HCEC 1CT (cell line): ENCODE measurements at regions not wholly inside any gene's neighbourhood (a gene's known extent, or its start where the extent isn't known, plus 50 kb on each side); places are given as distances from the start of the nearest gene placed in this dataset.
"Not testable (repeated sequence)": the region's sequence is repeated elsewhere in the genome, so short reads cannot be mapped to it uniquely, and the experiment has no call there.

Experiments used
- DNase-seq: peaks from one replicate; pipeline ENCODE4 v3.0.0-alpha.2; 2017

DNA sequence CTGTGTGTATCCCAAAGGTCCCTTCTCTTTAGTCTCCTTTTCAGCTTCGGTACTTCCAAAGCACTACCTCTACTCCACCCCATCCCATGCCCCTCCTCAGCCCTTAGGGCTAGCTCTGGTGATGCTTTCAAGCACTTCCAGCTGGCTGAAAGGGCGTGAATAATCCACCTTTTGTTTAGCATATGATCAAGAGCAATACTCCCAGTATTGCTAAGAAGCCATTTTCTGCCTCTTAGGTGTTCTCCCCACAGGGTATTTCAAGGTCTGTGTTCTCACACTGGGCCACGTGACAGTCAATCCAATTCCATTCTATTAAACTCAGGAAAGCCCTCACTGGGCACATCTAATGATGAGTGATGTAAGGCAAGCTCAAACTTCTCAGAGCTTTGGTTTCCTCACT, 298.5 kb upstream of the PROX1 start:
- no peak for DNase-seq

DNA sequence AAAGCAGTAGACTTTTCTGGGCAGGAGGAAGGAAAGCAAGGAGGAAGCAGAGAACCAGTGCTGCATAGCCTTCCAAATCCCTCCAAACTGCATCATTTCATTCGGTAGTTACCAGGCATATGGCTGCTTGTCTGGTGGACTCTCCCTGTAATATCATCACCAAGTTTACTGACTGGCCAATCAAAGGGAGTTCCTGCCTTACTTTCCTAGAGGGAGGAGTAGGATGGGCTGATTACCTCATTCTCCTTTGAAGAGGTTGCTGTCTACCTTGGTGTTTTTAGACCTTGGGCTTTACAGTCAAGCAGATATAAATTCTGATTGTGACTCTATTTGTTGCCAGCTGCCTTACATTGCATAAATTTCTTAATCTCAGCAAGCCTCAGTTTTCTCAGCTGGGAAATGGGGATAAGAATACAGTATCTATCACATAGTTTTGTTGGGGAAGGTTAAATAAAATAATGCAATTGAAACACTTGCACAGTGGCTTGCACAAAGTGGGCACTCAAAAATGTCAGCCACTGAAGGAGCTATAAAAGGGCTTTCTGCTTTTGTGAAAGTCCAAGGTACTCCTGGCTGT, 297.3 kb upstream of the PROX1 start:
- no peak for DNase-seq

- no peak for DNase-seq
These were observed 295.5 kb upstream of the PROX1 start for GRCh38 chr1:213692321-213692720.

DNA sequence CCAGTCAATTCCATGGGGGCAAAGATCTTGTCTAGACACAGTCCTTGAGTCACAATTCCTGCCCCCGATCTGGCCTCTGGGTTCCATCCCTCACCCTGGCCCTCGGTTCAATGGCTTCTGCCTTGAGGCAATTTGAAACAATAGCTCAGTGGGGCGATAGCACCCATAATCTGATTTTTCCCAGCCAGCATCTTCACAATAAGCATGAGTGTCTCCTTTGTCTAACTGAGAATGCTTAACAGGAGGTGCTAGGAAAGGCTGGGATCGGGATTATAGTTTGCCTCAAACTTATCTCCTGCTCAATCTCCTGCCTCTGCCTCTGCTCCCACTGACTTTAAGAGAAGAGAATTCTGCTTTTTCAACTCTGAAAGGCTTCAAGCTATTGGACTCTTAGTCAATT, 293.9 kb upstream of the PROX1 start:
- no peak for DNase-seq

DNA sequence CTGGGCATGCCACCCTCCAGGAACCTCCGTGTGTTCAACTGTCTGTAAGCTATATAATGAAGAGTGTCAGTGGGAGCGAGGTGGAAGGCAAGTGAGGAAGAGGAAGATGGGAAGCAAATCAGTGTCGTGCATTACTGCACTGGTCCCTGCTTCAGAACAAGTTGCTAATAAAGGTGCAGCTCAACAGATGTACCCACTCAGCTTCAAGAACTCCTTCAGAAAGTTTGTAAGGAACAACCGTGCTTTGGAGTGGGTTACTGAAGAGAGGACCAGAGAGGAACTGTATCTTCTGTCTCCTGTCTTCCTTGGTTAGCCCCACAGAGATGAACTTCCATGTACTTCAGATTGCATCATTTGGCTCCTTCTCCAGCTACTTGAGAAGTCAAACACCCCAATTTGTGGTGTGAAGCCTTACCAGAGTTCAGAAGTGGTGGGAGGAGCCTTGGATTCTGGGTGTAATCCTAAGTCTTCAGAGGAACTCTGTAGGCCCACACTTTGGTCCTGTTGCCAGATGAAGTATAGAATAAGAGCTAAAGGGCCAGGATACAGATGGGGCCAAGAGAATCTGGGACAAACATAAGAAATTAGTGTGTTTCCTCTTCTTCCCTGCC, 290.5 kb upstream of the PROX1 start:
- DNase-seq = no peak

GRCh38 chr1:213698092-213698702, 289.6 kb upstream of the PROX1 start:
- DNase-seq = no peak

DNA sequence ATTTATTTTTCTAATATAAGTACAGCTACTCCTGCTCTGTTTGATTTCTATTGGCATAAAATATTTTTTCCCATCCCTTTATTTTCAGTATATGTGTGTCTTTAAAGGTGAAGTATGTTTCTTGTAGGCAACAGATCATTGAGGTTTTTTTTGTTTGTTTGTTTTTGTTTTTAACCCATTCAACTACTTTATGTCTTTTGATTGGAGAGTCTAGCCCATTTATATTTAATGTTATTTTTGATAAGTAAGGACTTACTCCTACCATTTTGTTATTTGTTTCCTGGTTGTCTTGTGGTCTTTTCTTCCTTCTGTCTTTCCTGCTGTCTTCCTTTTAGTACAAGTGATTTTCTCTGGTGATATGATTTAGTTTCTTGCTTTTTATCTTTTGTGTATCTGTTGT, 285.1 kb upstream of the PROX1 start:
- no peak for DNase-seq

DNA sequence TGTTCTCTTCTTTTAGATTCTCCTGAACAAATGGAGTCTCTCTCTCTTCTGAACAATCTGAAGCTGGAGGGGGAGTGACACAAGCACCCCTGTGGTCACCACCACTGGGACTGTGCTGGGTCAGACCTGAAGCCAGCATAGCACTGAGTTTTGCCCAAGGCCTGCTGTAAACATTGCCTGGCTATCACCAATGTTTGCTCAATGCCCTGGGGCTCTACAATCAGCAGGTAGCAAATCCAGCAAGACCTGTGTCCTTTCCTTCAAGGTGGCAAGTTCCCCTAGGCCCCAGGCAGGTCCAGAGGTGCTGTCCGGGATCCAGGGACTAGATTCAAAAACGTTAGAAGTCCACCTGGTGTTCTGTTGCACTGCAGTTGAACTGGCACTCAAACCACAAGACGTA, 282.8 kb upstream of the PROX1 start:
- DNase-seq = no peak

DNA sequence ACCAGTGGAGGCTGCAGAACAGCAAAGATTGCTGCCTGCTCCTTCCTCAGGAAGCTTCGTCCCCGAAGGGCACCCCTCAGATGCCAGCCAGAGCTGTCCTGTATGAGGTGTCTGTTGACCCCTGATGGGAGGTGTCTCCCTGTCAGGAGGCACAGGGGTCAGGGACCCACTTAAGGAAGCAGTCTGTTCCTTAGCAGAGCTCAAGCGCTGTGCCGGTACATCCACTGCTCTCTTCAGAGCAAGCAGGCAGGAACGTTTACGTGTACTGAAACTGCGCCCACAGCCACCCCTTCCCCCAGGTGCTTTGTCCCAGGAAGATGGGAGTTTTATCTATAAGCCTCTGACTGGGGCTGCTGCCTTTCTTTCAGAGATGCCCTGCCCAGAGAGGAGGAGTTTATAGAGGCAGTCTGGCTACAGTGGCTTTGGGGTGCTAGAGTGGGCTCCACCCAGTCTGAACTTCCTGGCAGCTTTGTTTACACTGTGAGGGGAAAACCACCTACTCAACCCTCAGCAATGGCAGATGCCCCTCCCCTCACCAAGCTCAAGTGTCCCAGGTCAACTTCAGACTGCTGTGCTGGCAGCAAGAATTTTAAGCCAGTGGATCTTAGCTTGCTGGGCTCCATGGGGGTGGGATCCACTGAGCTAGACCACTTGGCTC, 275.8 kb upstream of the PROX1 start:
- DNase-seq = not testable (repeated sequence)

- no peak for DNase-seq
These were observed 273.1 kb upstream of the PROX1 start for GRCh38 chr1:213714645-213715044.

- no peak for DNase-seq
These were observed 272.6 kb upstream of the PROX1 start for GRCh38 chr1:213715182-213715581.

DNA sequence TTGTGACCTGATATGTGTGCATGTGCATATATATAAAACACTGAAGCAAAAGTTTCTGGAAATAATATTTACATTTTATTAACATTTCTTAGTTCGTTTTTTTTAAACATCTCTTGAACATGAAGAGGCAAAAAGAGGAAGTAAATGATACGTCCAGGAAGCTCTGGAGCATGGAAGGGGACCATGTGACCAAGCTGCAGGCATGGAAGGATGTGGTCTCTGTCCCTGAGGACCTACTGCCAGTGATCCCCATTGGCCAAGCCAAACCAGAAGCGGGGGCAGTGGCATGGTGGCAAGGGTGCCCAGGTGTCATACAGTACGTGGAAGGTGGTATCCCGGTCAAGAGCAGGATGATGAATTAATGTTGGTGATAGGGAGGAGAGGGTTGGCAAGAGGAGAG, 268.3 kb upstream of the PROX1 start:
- DNase-seq = no peak

DNA sequence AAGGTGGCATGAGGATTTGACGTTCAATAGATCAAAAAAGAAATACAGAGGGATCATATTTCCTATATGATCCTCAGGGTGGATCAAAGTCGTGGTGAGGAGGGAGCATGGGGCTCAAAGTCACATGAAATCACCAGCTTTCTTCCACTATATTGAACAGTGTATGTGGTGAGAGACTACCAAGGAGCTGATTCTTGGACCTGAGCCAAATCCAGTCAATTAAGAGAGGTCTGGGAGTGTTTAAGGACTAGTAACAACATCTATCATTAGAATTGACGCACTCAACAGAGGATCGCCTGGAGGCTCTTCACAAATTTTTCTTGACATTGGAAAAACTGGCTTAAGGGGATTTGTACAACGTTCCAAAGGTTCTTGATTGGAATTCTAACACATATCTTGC, 267.7 kb upstream of the PROX1 start:
- DNase-seq = no peak

GRCh38 chr1:213723187-213723586, 264.6 kb upstream of the PROX1 start:
- DNase-seq = no peak

GRCh38 chr1:213724640-213725536, 262.9 kb upstream of the PROX1 start:
- DNase-seq = no peak

GRCh38 chr1:213727853-213728592, 259.8 kb upstream of the PROX1 start:
- DNase-seq = no peak

DNA sequence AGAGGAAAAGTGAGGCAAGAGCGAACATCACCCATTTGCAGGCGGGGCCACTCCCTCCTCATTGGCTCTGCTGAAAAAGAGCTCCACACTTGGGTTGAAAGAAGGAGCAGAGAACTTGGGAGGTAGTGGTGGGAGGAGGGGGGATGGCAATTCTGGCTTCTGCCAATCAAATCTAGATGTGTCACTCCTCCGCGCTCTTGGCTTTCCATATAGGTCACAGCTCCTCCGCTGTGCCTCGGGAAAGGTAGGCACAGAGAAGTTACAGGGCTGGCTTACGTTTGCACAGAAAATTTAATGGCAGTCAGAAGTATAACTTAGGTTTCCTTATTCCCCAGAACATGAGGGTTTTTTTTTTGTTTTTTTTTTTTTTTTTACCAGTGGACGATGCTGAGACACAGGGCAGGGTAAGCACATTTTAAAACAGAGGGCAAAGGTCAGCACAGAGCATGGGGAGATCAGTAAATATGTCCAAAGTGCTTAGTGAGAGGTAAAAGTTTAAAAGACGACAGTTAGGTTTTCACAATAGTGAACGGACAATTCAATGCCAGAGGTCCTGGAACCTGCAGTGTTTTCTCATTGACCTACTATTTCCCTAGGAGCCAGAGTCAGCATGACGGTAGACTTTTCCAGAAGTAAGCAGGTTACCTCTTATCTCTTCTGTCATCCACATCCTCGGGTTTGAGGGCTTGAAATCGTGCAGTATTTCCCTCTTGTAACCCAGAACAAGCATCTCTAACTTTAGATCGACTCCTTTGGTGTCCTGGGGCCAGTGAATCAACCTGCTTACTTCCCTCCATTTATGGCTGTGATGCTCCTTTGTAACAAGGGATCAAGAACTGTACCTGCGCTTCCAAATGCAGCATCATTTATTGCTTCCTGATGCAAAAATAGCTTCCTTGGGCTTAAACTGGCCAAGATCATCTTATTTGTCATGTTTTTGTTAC, 258.9 kb upstream of the PROX1 start:
- no peak for DNase-seq

GRCh38 chr1:213733705-213734104, 254.1 kb upstream of the PROX1 start:
- no peak for DNase-seq

GRCh38 chr1:213737398-213738035, 250.3 kb upstream of the PROX1 start:
- DNase-seq = no peak

GRCh38 chr1:213738658-213739057, 249.1 kb upstream of the PROX1 start:
- DNase-seq = no peak

- DNase-seq = no peak
These were observed 244.8 kb upstream of the PROX1 start for GRCh38 chr1:213742992-213743391.
